ENCODE measurements at regions not wholly inside any gene's neighbourhood (a gene's known extent, or its start where the extent isn't known, plus 50 kb on each side); places are given as distances from the start of the nearest gene placed in this dataset.

DNA sequence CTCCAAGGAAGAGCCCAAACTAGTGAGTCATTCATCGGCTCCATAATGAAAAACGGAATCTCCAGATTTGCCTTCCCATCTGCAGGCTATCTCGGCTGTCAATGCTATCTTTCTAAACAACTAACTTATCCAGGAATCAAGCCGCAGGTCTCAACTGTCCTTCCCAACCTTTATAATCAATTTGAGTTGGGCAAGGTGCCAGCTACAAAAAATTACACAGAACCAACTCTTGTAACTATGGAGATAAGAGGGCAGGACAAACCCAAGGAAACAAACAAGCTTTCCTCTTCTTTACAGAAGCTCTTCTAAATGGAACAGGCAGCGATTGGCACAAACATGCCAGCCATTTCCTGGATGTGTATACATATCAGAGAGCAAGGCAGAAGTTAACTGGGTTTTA lies 61.2 kb upstream of the RAI2 start:
- TF ChIP-seq, protein P1, sequence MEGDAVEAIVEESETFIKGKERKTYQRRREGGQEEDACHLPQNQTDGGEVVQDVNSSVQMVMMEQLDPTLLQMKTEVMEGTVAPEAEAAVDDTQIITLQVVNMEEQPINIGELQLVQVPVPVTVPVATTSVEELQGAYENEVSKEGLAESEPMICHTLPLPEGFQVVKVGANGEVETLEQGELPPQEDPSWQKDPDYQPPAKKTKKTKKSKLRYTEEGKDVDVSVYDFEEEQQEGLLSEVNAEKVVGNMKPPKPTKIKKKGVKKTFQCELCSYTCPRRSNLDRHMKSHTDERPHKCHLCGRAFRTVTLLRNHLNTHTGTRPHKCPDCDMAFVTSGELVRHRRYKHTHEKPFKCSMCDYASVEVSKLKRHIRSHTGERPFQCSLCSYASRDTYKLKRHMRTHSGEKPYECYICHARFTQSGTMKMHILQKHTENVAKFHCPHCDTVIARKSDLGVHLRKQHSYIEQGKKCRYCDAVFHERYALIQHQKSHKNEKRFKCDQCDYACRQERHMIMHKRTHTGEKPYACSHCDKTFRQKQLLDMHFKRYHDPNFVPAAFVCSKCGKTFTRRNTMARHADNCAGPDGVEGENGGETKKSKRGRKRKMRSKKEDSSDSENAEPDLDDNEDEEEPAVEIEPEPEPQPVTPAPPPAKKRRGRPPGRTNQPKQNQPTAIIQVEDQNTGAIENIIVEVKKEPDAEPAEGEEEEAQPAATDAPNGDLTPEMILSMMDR (IDR thresholded peaks at IDR 0.05; ENCODE audit: insufficient read depth, low read length, poor library complexity, severe bottlenecking), result no peak
- TF ChIP-seq EZH2phosphoT487 (conservative IDR thresholded peaks at IDR 0.05; ENCODE audit: low read length), result no peak

Data from SU-DHL-6 (cell line).